ENCODE measurements at regions not wholly inside any gene's neighbourhood (a gene's known extent, or its start where the extent isn't known, plus 50 kb on each side); places are given as distances from the start of the nearest gene placed in this dataset.
"Not testable (repeated sequence)": the region's sequence is repeated elsewhere in the genome, so short reads cannot be mapped to it uniquely, and the experiment has no call there.

DNA sequence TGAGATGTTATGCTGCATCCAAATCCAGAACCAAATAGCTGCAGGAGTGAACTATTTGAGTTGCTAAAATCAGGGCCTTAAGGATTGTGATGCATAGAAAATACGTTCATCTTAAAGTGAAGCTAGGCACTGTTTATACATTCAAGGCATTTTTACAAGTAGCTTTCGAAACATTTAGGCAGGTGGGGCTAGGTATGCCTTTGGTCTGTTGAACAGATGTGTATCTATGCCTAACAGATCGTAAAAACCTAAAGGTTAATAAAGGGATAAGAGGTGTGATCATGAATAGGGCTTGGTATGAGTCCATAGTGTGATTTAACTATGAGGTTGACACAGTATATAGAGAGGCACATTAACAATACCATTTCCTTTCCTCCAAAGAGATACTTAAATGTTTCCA is 262.5 kb downstream of the SEMA3D start:
- no peaks in the 10 kb centered on the region for H3K79me2 ChIP-seq (ENCODE audit: low read length)

DNA sequence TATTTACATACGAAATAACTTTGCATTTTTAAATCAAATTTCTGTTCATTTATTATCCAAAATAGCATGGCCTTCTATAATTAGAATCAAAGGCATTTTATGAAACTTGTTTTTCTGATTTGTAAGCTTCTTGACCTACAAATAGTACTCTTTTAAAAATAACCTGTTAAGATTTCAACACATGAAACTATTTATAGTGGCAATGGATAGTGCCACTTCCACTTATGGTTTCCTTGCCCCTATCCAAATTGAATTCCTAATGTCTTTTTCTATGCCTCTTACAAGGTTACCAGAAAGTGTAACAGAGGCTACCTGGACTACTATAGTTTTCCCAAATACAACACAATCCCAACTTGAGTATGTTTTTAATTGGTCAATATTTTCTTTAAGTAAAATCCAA is 263.5 kb downstream of the SEMA3D start:
- Histone ChIP-seq H3K4me3 (ENCODE audit: low read length) (no peak overlapping the region), H4K20me1 (ENCODE audit: insufficient read depth, low read length) (no peaks in the 10 kb centered on the region), H3K4me1 (ENCODE audit: low read length) (peaks cover 7% of the 10 kb centered on the region), H3K27me3 (ENCODE audit: low read depth, low read length) (no peaks in the 10 kb centered on the region), H3K9me3 (ENCODE audit: insufficient read depth, low read length) (no peaks in the 10 kb centered on the region), H3K9ac (ENCODE audit: low read length) (no peak overlapping the region), H3K79me2 (ENCODE audit: low read length) (no peaks in the 10 kb centered on the region), H3K4me2 (ENCODE audit: low read length) (no peak overlapping the region), H2AFZ (ENCODE audit: low read depth, low read length) (no peak overlapping the region), H3K27ac (ENCODE audit: low read length) (no peak overlapping the region), H3K36me3 (replicated peaks; ENCODE audit: low read depth, low read length) (no peaks in the 10 kb centered on the region)
- TF ChIP-seq, protein P1, sequence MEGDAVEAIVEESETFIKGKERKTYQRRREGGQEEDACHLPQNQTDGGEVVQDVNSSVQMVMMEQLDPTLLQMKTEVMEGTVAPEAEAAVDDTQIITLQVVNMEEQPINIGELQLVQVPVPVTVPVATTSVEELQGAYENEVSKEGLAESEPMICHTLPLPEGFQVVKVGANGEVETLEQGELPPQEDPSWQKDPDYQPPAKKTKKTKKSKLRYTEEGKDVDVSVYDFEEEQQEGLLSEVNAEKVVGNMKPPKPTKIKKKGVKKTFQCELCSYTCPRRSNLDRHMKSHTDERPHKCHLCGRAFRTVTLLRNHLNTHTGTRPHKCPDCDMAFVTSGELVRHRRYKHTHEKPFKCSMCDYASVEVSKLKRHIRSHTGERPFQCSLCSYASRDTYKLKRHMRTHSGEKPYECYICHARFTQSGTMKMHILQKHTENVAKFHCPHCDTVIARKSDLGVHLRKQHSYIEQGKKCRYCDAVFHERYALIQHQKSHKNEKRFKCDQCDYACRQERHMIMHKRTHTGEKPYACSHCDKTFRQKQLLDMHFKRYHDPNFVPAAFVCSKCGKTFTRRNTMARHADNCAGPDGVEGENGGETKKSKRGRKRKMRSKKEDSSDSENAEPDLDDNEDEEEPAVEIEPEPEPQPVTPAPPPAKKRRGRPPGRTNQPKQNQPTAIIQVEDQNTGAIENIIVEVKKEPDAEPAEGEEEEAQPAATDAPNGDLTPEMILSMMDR (IDR thresholded peaks at IDR 0.05; ENCODE audit: low read depth, low read length), result no peak
- TF ChIP-seq EZH2phosphoT487 (IDR thresholded peaks at IDR 0.05; ENCODE audit: low read depth), result no peak

More for the DNA sequence above, 262.5 kb downstream of the SEMA3D start:
- TF ChIP-seq, protein P1 (IDR thresholded peaks at IDR 0.05; ENCODE audit: low read depth, low read length), result no peak
- no peak for TF ChIP-seq EZH2phosphoT487 (IDR thresholded peaks at IDR 0.05; ENCODE audit: low read depth)
- Histone ChIP-seq H4K20me1 (ENCODE audit: insufficient read depth, low read length) (no peaks in the 10 kb centered on the region), H3K36me3 (replicated peaks; ENCODE audit: low read depth, low read length) (no peaks in the 10 kb centered on the region), H3K4me1 (ENCODE audit: low read length) (peaks cover 7% of the 10 kb centered on the region), H3K9me3 (ENCODE audit: insufficient read depth, low read length) (no peaks in the 10 kb centered on the region), H3K4me3 (ENCODE audit: low read length) (no peak overlapping the region), H3K27ac (ENCODE audit: low read length) (no peak overlapping the region), H3K4me2 (ENCODE audit: low read length) (no peak overlapping the region), H3K9ac (ENCODE audit: low read length) (no peak overlapping the region), H2AFZ (ENCODE audit: low read depth, low read length) (no peak overlapping the region), H3K27me3 (ENCODE audit: low read depth, low read length) (no peaks in the 10 kb centered on the region)

DNA sequence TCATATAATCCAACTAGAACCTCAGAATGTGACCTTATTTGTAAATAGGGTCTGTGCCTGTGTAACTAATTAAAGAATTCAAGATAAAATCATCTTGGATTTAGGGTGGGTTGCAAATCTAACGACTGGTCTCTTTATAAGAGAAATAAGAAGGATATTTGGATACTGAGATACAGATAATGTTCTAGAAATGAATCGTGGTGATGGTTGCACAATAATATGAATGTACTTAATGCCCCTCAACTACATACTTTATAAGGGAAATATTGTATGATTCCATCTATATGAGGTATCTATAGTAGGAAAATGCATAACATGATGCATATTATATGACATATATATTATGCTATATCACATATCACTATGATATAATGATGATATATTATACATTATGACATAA is 265.7 kb downstream of the SEMA3D start:
- no peaks in the 10 kb centered on the region for H3K36me3 ChIP-seq (replicated peaks; ENCODE audit: low read depth, low read length)
- H2AFZ ChIP-seq (ENCODE audit: low read depth, low read length), result no peak overlapping the region; the same call in 1 of the 2 replicates
- H4K20me1 ChIP-seq (ENCODE audit: insufficient read depth, low read length), result no peaks in the 10 kb centered on the region
- H3K79me2 ChIP-seq (ENCODE audit: low read length), result no peaks in the 10 kb centered on the region
- TF ChIP-seq EZH2phosphoT487 (IDR thresholded peaks at IDR 0.05; ENCODE audit: low read depth), result no peak
- TF ChIP-seq, protein P1 (IDR thresholded peaks at IDR 0.05; ENCODE audit: low read depth, low read length), result no peak
- no peak overlapping the region for H3K4me2 ChIP-seq (ENCODE audit: low read length)
- peaks cover 7% of the 10 kb centered on the region for H3K4me1 ChIP-seq (ENCODE audit: low read length)
- H3K9ac ChIP-seq (ENCODE audit: low read length), result no peak overlapping the region
- H3K9me3 ChIP-seq (ENCODE audit: insufficient read depth, low read length), result no peaks in the 10 kb centered on the region
- no peak overlapping the region for H3K4me3 ChIP-seq (ENCODE audit: low read length)
- no peaks in the 10 kb centered on the region for H3K27me3 ChIP-seq (ENCODE audit: low read depth, low read length)
- H3K27ac ChIP-seq (ENCODE audit: low read length), result no peak overlapping the region

DNA sequence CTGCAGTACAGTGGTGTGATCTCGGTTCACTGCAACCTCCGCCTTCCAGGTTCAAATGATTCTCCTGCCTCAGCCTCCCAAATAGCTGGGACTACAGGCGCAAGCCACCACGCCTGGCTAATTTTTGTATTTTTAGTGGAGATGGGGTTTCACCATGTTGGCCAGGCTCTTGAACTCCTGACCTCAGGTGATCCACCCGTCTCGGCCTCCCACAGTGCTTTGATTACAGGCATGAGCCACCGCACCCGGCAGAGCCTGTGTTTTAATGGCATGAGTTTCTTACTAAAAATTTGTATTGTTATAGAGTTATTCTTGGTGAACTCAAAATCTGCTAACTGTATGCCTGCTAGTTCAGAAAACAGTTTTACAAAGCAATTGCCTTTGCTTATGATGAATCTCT is 269.9 kb downstream of the SEMA3D start:
- H3K4me1 ChIP-seq (ENCODE audit: low read length); H3K27ac ChIP-seq (ENCODE audit: low read length); H3K9me3 ChIP-seq (ENCODE audit: insufficient read depth, low read length); H3K9ac ChIP-seq (ENCODE audit: low read length); H2AFZ ChIP-seq (ENCODE audit: low read depth, low read length); H3K4me2 ChIP-seq (ENCODE audit: low read length); H4K20me1 ChIP-seq (ENCODE audit: insufficient read depth, low read length); H3K27me3 ChIP-seq (ENCODE audit: low read depth, low read length); H3K4me3 ChIP-seq (ENCODE audit: low read length); H3K36me3 ChIP-seq (replicated peaks; ENCODE audit: low read depth, low read length); H3K79me2 ChIP-seq (ENCODE audit: low read length): not testable (repeated sequence)

DNA sequence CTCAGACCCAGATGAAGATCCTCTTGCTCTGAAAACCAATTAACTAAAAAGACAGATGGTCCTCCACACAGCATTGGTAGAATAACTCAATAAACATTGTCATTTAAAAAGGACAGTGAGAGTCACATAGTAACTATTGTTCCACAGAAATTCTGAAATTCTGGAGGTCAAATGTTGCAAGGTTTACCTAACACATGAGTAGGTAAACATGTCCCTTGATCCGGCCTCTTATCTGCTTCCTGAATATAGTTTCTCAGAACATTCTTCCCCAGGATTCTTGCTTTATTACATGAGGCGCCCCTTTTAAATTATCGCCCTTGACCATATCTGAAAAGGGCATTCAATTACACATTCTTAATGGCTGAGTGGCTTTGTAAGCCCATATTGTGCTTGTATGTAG is 270.7 kb downstream of the SEMA3D start:
- Histone ChIP-seq H3K9ac (ENCODE audit: low read length) (no peak overlapping the region), H4K20me1 (ENCODE audit: insufficient read depth, low read length) (no peaks in the 10 kb centered on the region), H3K4me3 (ENCODE audit: low read length) (no peak overlapping the region), H2AFZ (ENCODE audit: low read depth, low read length) (no peak overlapping the region), H3K4me2 (ENCODE audit: low read length) (no peak overlapping the region), H3K79me2 (ENCODE audit: low read length) (no peaks in the 10 kb centered on the region), H3K27me3 (ENCODE audit: low read depth, low read length) (no peaks in the 10 kb centered on the region), H3K36me3 (replicated peaks; ENCODE audit: low read depth, low read length) (no peaks in the 10 kb centered on the region), H3K9me3 (ENCODE audit: insufficient read depth, low read length) (no peaks in the 10 kb centered on the region), H3K4me1 (ENCODE audit: low read length) (peaks cover 7% of the 10 kb centered on the region), H3K27ac (ENCODE audit: low read length) (no peak overlapping the region)
- no peak for TF ChIP-seq EZH2phosphoT487 (IDR thresholded peaks at IDR 0.05; ENCODE audit: low read depth)
- TF ChIP-seq, protein P1 (IDR thresholded peaks at IDR 0.05; ENCODE audit: low read depth, low read length), result no peak

Measured in OCI-LY3 (cell line).